HL-60 (cell line): ENCODE measurements at regions not wholly inside any gene's neighbourhood (a gene's known extent, or its start where the extent isn't known, plus 50 kb on each side); places are given as distances from the start of the nearest gene placed in this dataset.

ENCODE experiments used
- CTCF ChIP-seq: IDR thresholded peaks from one replicate; pipeline ENCODE4 v1.5.1; 2011; ENCODE audit warnings: low read length, control low read depth, inconsistent platforms; ENCODE audit not compliant: insufficient read depth
- POLR2AphosphoS5 ChIP-seq: IDR thresholded peaks from 2 replicates; pipeline ENCODE4 v1.6.1; 2012; ENCODE audit warnings: low read depth
- REST ChIP-seq: IDR thresholded peaks from 2 replicates; pipeline ENCODE4 v1.6.1; 2012; ENCODE audit warnings: low read depth; ENCODE audit not compliant: insufficient replicate concordance

GRCh38 chr7:88599528-88599927 lies 160.0 kb upstream of the ZNF804B start:
- TF ChIP-seq CTCF: no peak
- TF ChIP-seq REST: no peak
- TF ChIP-seq POLR2AphosphoS5: no peak
